HUES48 (cell line): ENCODE measurements at regions not wholly inside any gene's neighbourhood (a gene's known extent, or its start where the extent isn't known, plus 50 kb on each side); places are given as distances from the start of the nearest gene placed in this dataset.

Source experiments
- H3K27ac ChIP-seq: one replicate; pipeline ENCODE4 v1.7.0; 2013; ENCODE audit warnings: low read depth, low read length, inconsistent platforms
- H3K27me3 ChIP-seq: 2 replicates; pipeline ENCODE4 v1.6.1; 2013; ENCODE audit warnings: mild to moderate bottlenecking, low read length; ENCODE audit not compliant: control insufficient read depth, insufficient read depth
- H3K36me3 ChIP-seq: 2 replicates; pipeline ENCODE4 v1.6.1; 2013; ENCODE audit warnings: low read length; ENCODE audit not compliant: control insufficient read depth, insufficient read depth
- H3K4me1 ChIP-seq: 2 replicates; pipeline ENCODE4 v1.6.1; 2013; ENCODE audit warnings: mild to moderate bottlenecking, low read length; ENCODE audit not compliant: control insufficient read depth, insufficient read depth
- H3K4me3 ChIP-seq: 2 replicates; pipeline ENCODE4 v1.5.1; 2013; ENCODE audit warnings: mild to moderate bottlenecking, low read depth, low read length
- H3K9ac ChIP-seq: 2 replicates; pipeline ENCODE4 v1.6.1; 2013; ENCODE audit warnings: mild to moderate bottlenecking, low read depth, low read length, moderate library complexity
- H3K9me3 ChIP-seq: 2 replicates; pipeline ENCODE4 v1.6.1; 2013; ENCODE audit warnings: low read length; ENCODE audit not compliant: control insufficient read depth, insufficient read depth

- H3K9me3 ChIP-seq, result no peaks in the 10 kb centered on the region
- H3K4me3 ChIP-seq, result no peak overlapping the region
- H3K4me1 ChIP-seq, result no peaks in the 10 kb centered on the region
- no peaks in the 10 kb centered on the region for H3K36me3 ChIP-seq
- H3K27ac ChIP-seq, result no peak overlapping the region
- no peaks in the 10 kb centered on the region for H3K27me3 ChIP-seq
- H3K9ac ChIP-seq, result no peak overlapping the region
Measured at GRCh38 chr12:105423237-105423636, 92.7 kb downstream of the C12orf75 start.

- no peak overlapping the region for H3K4me3 ChIP-seq
- H3K4me1 ChIP-seq, result no peaks in the 10 kb centered on the region
- H3K27me3 ChIP-seq, result no peaks in the 10 kb centered on the region
- H3K9me3 ChIP-seq, result no peaks in the 10 kb centered on the region
- no peak overlapping the region for H3K9ac ChIP-seq
- H3K36me3 ChIP-seq, result no peaks in the 10 kb centered on the region
- no peak overlapping the region for H3K27ac ChIP-seq
Measured at GRCh38 chr12:105423921-105424320, 93.4 kb downstream of the C12orf75 start.

- H3K27me3 ChIP-seq, result no peaks in the 10 kb centered on the region
- H3K9ac ChIP-seq, result no peak overlapping the region
- H3K36me3 ChIP-seq, result no peaks in the 10 kb centered on the region
- no peak overlapping the region for H3K27ac ChIP-seq
- H3K9me3 ChIP-seq, result no peaks in the 10 kb centered on the region
- no peaks in the 10 kb centered on the region for H3K4me1 ChIP-seq
- H3K4me3 ChIP-seq, result no peak overlapping the region
Measured at GRCh38 chr12:105425254-105426174, 95.0 kb downstream of the C12orf75 start.

GRCh38 chr12:105426766-105427165, 96.3 kb downstream of the C12orf75 start:
- Histone ChIP-seq H3K4me1 (no peaks in the 10 kb centered on the region), H3K27ac (no peak overlapping the region), H3K36me3 (no peaks in the 10 kb centered on the region), H3K27me3 (no peaks in the 10 kb centered on the region), H3K9me3 (no peaks in the 10 kb centered on the region), H3K4me3 (no peak overlapping the region), H3K9ac (no peak overlapping the region)

GRCh38 chr12:105427883-105428282, 97.4 kb downstream of the C12orf75 start:
- no peaks in the 10 kb centered on the region for H3K36me3 ChIP-seq
- H3K27me3 ChIP-seq, result no peaks in the 10 kb centered on the region
- no peak overlapping the region for H3K27ac ChIP-seq
- H3K9me3 ChIP-seq, result no peaks in the 10 kb centered on the region
- no peaks in the 10 kb centered on the region for H3K4me1 ChIP-seq
- no peak overlapping the region for H3K9ac ChIP-seq
- no peak overlapping the region for H3K4me3 ChIP-seq

GRCh38 chr12:105428793-105429395, 98.4 kb downstream of the C12orf75 start:
- Histone ChIP-seq H3K4me1 (no peaks in the 10 kb centered on the region), H3K36me3 (no peaks in the 10 kb centered on the region), H3K9me3 (no peaks in the 10 kb centered on the region), H3K27ac (no peak overlapping the region), H3K9ac (no peak overlapping the region), H3K27me3 (no peaks in the 10 kb centered on the region), H3K4me3 (no peak overlapping the region)

- Histone ChIP-seq H3K9ac (no peak overlapping the region), H3K27me3 (no peaks in the 10 kb centered on the region), H3K9me3 (no peaks in the 10 kb centered on the region), H3K4me1 (no peaks in the 10 kb centered on the region), H3K27ac (no peak overlapping the region), H3K36me3 (no peaks in the 10 kb centered on the region), H3K4me3 (no peak overlapping the region)
Measured at GRCh38 chr12:105429511-105429910, 99.0 kb downstream of the C12orf75 start.

GRCh38 chr12:105431537-105432100, 101.1 kb downstream of the C12orf75 start:
- H3K27ac ChIP-seq, result no peak overlapping the region
- H3K4me1 ChIP-seq, result no peaks in the 10 kb centered on the region
- no peaks in the 10 kb centered on the region for H3K27me3 ChIP-seq
- no peak overlapping the region for H3K4me3 ChIP-seq
- no peak overlapping the region for H3K9ac ChIP-seq
- H3K9me3 ChIP-seq, result no peaks in the 10 kb centered on the region
- H3K36me3 ChIP-seq, result no peaks in the 10 kb centered on the region

GRCh38 chr12:105433804-105434203, 103.3 kb downstream of the C12orf75 start:
- Histone ChIP-seq H3K27ac (no peak overlapping the region), H3K36me3 (no peaks in the 10 kb centered on the region), H3K4me3 (no peak overlapping the region), H3K9ac (no peak overlapping the region), H3K9me3 (peaks cover 7% of the 10 kb centered on the region; the same call in 1 of the 2 replicates), H3K4me1 (no peaks in the 10 kb centered on the region), H3K27me3 (no peaks in the 10 kb centered on the region)

- H3K36me3 ChIP-seq, result no peaks in the 10 kb centered on the region
- peaks cover 13% of the 10 kb centered on the region; the same call in 1 of the 2 replicates for H3K9me3 ChIP-seq
- peak overlapping the region; percentile 24 for H3K27ac ChIP-seq
- H3K4me1 ChIP-seq, result no peaks in the 10 kb centered on the region
- H3K4me3 ChIP-seq, result no peak overlapping the region
- no peak overlapping the region for H3K9ac ChIP-seq
- no peaks in the 10 kb centered on the region for H3K27me3 ChIP-seq
Measured at GRCh38 chr12:105436636-105437035, 106.1 kb downstream of the C12orf75 start.
